H1 (cell line): ENCODE measurements at regions not wholly inside any gene's neighbourhood (a gene's known extent, or its start where the extent isn't known, plus 50 kb on each side); places are given as distances from the start of the nearest gene placed in this dataset.

Experiments used
- CTCF ChIA-PET: fragments of 300-600 bp; sonication (Branson Sonifier 250); formaldehyde crosslinking; loops from one replicate; lab custom pipeline; 2021; ENCODE audit not compliant: partially characterized antibody; lab: Charles Lee
- POLR2A ChIA-PET: fragments of 300-600 bp; sonication (Branson Sonifier 250); formaldehyde crosslinking; loops from one replicate; lab custom pipeline; 2021; ENCODE audit warnings: inconsistent platforms; ENCODE audit not compliant: partially characterized antibody; lab: Charles Lee
- DNase-seq, 2 experiments: peaks; one replicate each; pipeline versions ENCODE4 v3.0.0 to v3.0.0-alpha.2; 2010 to 2022; ENCODE audit warnings: low spot score in 2 of 2, low read depth in 1 of 2, mixed read lengths in 1 of 2
- FAIRE-seq: peaks from 2 replicates; lab custom pipeline; 2011; peaks lifted over from hg19 to GRCh38; lab: Jason Lieb, UNC
- H2AFZ ChIP-seq: 2 replicates; pipeline ENCODE4 v1.8.1; 2012; ENCODE audit warnings: low read length, inconsistent platforms
- H2AK5ac ChIP-seq: 2 replicates; pipeline ENCODE4 v1.6.1; 2013; ENCODE audit warnings: low read depth, low read length
- H2BK120ac ChIP-seq: replicated peaks from 2 replicates; pipeline ENCODE3; 2013; ENCODE audit warnings: low read depth, low read length, inconsistent platforms
- H2BK12ac ChIP-seq: 2 replicates; pipeline ENCODE4 v1.6.1; 2013; ENCODE audit warnings: low read depth, low read length
- H2BK15ac ChIP-seq: 2 replicates; pipeline ENCODE4 v1.6.1; 2013; ENCODE audit warnings: low read length
- H2BK20ac ChIP-seq: 2 replicates; pipeline ENCODE4 v1.6.1; 2013; ENCODE audit warnings: low read length
- H2BK5ac ChIP-seq: 2 replicates; pipeline ENCODE4 v1.6.1; 2013; ENCODE audit warnings: low read depth, low read length
- H3K14ac ChIP-seq: 2 replicates; pipeline ENCODE4 v1.6.1; 2013; ENCODE audit warnings: inconsistent platforms; ENCODE audit not compliant: insufficient read length
- H3K18ac ChIP-seq: 2 replicates; pipeline ENCODE4 v1.6.1; 2013; ENCODE audit warnings: low read length; ENCODE audit errors: extremely low read depth
- H3K23ac ChIP-seq: 2 replicates; pipeline ENCODE4 v1.6.1; 2013; ENCODE audit warnings: inconsistent platforms; ENCODE audit not compliant: insufficient read length
- H3K23me2 ChIP-seq: 2 replicates; pipeline ENCODE4 v1.6.1; 2013; ENCODE audit warnings: low read depth, low read length
- H3K27ac ChIP-seq: 2 replicates; pipeline ENCODE4 v1.6.1; 2011; ENCODE audit warnings: low read depth, low read length, inconsistent platforms
- H3K27me3 ChIP-seq, 4 experiments: replicated peaks in 1 of 4; 1 replicate in 1 of 4; 2 replicates in 3 of 4; pipeline versions ENCODE4 v1.6.1 to v1.8.1; 2011 to 2013; ENCODE audit warnings: low read length in 3 of 4, mild to moderate bottlenecking in 3 of 4, inconsistent platforms in 2 of 4, mixed read lengths in 2 of 4, moderate library complexity in 1 of 4; ENCODE audit not compliant: control insufficient read depth in 3 of 4, insufficient read depth in 3 of 4; ENCODE audit errors: extremely low read depth in 1 of 4
- H3K36me3 ChIP-seq, 4 experiments: 2 replicates each; pipeline versions ENCODE4 v1.6.1 to v1.8.1; 2011 to 2013; ENCODE audit warnings: mild to moderate bottlenecking in 4 of 4, low read length in 3 of 4, moderate library complexity in 2 of 4, control low read depth in 1 of 4, inconsistent platforms in 1 of 4; ENCODE audit not compliant: insufficient read depth in 4 of 4, control insufficient read depth in 2 of 4
- H3K4ac ChIP-seq: replicated peaks from 2 replicates; pipeline ENCODE3; 2013; ENCODE audit warnings: low read length, low read depth, mixed read lengths, inconsistent platforms; ENCODE audit not compliant: insufficient read length
- H3K4me1 ChIP-seq, 4 experiments: replicated peaks in 1 of 4; 1 replicate in 1 of 4; 2 replicates in 3 of 4; pipeline versions ENCODE4 v1.6.1 to v1.8.1; 2011 to 2013; ENCODE audit warnings: low read length in 3 of 4, inconsistent platforms in 2 of 4, mixed read lengths in 1 of 4; ENCODE audit not compliant: insufficient read depth in 4 of 4, control insufficient read depth in 3 of 4
- H3K4me2 ChIP-seq, 2 experiments: 2 replicates each; pipeline versions ENCODE4 v1.6.1 to v1.8.1; 2011 to 2013; ENCODE audit warnings: low read depth in 2 of 2, low read length in 2 of 2, control low read depth in 1 of 2, inconsistent platforms in 1 of 2, mild to moderate bottlenecking in 1 of 2; ENCODE audit not compliant: insufficient read depth in 1 of 2
- H3K4me3 ChIP-seq, 4 experiments: fragments of 200-600, 300-600 bp in 1 of 4; sonication (generic), shearing (Covaris generic), sonication (Bioruptor Twin) in 1 of 4; 2 replicates each; pipeline versions ENCODE4 v1.5.1 to v1.8.1; 2011 to 2016; ENCODE audit warnings: low read length in 4 of 4, low read depth in 3 of 4, control low read depth in 2 of 4, inconsistent platforms in 2 of 4, mild to moderate bottlenecking in 2 of 4, mixed read lengths in 1 of 4, moderate library complexity in 1 of 4; ENCODE audit not compliant: insufficient read depth in 2 of 4; ENCODE audit errors: extremely low read depth in 1 of 4
- H3K56ac ChIP-seq: replicated peaks from 2 replicates; pipeline ENCODE3; 2013; ENCODE audit warnings: low read depth, mild to moderate bottlenecking, mixed read lengths, low read length, inconsistent platforms; ENCODE audit not compliant: insufficient read length
- H3K79me1 ChIP-seq: 2 replicates; pipeline ENCODE4 v1.6.1; 2013; ENCODE audit warnings: low read depth, low read length, control low read depth
- H3K79me2 ChIP-seq, 2 experiments: 2 replicates each; pipeline versions ENCODE4 v1.6.1 to v1.8.1; 2012 to 2013; ENCODE audit warnings: low read length in 2 of 2, mild to moderate bottlenecking in 2 of 2, inconsistent platforms in 1 of 2; ENCODE audit not compliant: insufficient read depth in 2 of 2, control insufficient read depth in 1 of 2
- H3K9ac ChIP-seq, 4 experiments: replicated peaks in 1 of 4; 1 replicate in 1 of 4; 2 replicates in 3 of 4; pipeline versions ENCODE4 v1.6.1 to v1.8.1; 2011 to 2013; ENCODE audit warnings: low read depth in 3 of 4, low read length in 3 of 4, control low read depth in 2 of 4, mild to moderate bottlenecking in 2 of 4, moderate library complexity in 2 of 4, inconsistent platforms in 1 of 4; ENCODE audit errors: extremely low read depth in 1 of 4
- H3K9me3 ChIP-seq, 2 experiments: 2 replicates each; pipeline versions ENCODE4 v1.6.1 to v1.8.1; 2012 to 2013; ENCODE audit warnings: mild to moderate bottlenecking in 2 of 2, moderate library complexity in 2 of 2, control low read depth in 1 of 2, inconsistent platforms in 1 of 2, low read depth in 1 of 2, low read length in 1 of 2, mixed read lengths in 1 of 2; ENCODE audit not compliant: insufficient read depth in 2 of 2
- H4K20me1 ChIP-seq, 2 experiments: replicated peaks in 1 of 2; 2 replicates each; pipeline versions ENCODE3 to v1.8.1; 2011 to 2013; ENCODE audit warnings: inconsistent platforms in 2 of 2, low read length in 2 of 2, mild to moderate bottlenecking in 1 of 2; ENCODE audit not compliant: insufficient read depth in 2 of 2, control insufficient read depth in 1 of 2
- H4K5ac ChIP-seq: 2 replicates; pipeline ENCODE4 v1.6.1; 2013; ENCODE audit warnings: low read length, low read depth, mixed read lengths, inconsistent platforms; ENCODE audit not compliant: insufficient read length
- H4K8ac ChIP-seq: 2 replicates; pipeline ENCODE4 v1.8.0; 2013; ENCODE audit warnings: mild to moderate bottlenecking, moderate library complexity, low read length, inconsistent platforms; ENCODE audit not compliant: insufficient read depth; ENCODE audit errors: extremely low read depth
- H4K91ac ChIP-seq: replicated peaks from 2 replicates; pipeline ENCODE3; 2013; ENCODE audit warnings: low read length, mixed read lengths, inconsistent platforms; ENCODE audit not compliant: insufficient read length
- BCL11A ChIP-seq, 2 experiments: IDR thresholded peaks; one replicate each; pipeline ENCODE4 v1.6.1; 2011; ENCODE audit warnings: low read depth in 2 of 2, low read length in 2 of 2, mild to moderate bottlenecking in 2 of 2
- CHD1 ChIP-seq: IDR thresholded peaks from 2 replicates; pipeline ENCODE4 v1.6.1; 2012; ENCODE audit warnings: low read depth, low read length, improper control_type of control experiment
- RAD21 ChIP-seq, 2 experiments: IDR thresholded peaks in 1 of 2; conservative IDR thresholded peaks in 1 of 2; 2 replicates each; pipeline ENCODE4 v1.6.1; 2011; ENCODE audit warnings: low read depth in 2 of 2, low read length in 2 of 2, improper control_type of control experiment in 1 of 2, inconsistent platforms in 1 of 2, mild to moderate bottlenecking in 1 of 2, moderate library complexity in 1 of 2
- WGBS, 2 experiments: shearing (Covaris generic) in 1 of 2; methylation state at CpG; one replicate each; pipeline versions ENCODE4 v1.1.6 to v1.1.7; 2013 to 2015; ENCODE audit warnings: low lambda C conversion rate in 2 of 2, mixed read lengths in 2 of 2, inconsistent platforms in 1 of 2, low coverage in 1 of 2, missing lambda C conversion rate in 1 of 2; ENCODE audit not compliant: insufficient replicate concordance in 2 of 2, insufficient coverage in 1 of 2, insufficient read length in 1 of 2; ENCODE audit errors: extremely low coverage in 1 of 2, missing lambda C conversion rate in 1 of 2; 5-methylcytosine and 5-hydroxymethylcytosine counted together

GRCh38 chr9:86846656-86847055, 100.7 kb downstream of the GAS1 start:
- ChIA-PET POLR2A (no interaction called here), CTCF (interaction anchor here (0.6 kb wide), 1 partner anchor 122 kb away, joined by 3 read pairs; no protein-coding TSS in a partner anchor)
- Histone ChIP-seq H2AK5ac (no peak overlapping the region), H3K9me3 (no peaks in the 10 kb centered on the region), H3K23ac (no peak overlapping the region), H3K27me3 (no peaks in the 10 kb centered on the region; a peak in 1 of 7 replicates), H3K27ac (no peak overlapping the region), H2BK15ac (no peak overlapping the region), H3K4me1 (no peaks in the 10 kb centered on the region), H3K56ac (no peak overlapping the region), H3K18ac (no peak overlapping the region), H3K23me2 (no peaks in the 10 kb centered on the region), H4K20me1 (no peaks in the 10 kb centered on the region), H3K79me1 (no peaks in the 10 kb centered on the region), H3K4me3 (no peak overlapping the region), H3K9ac (no peak overlapping the region), H2AFZ (no peak overlapping the region), H3K4ac (no peak overlapping the region), H4K5ac (no peak overlapping the region), H2BK120ac (no peak overlapping the region), H4K8ac (no peak overlapping the region), H3K14ac (no peak overlapping the region), H3K36me3 (no peaks in the 10 kb centered on the region), H3K79me2 (no peaks in the 10 kb centered on the region), H3K4me2 (no peak overlapping the region), H2BK20ac (no peak overlapping the region), H2BK12ac (no peak overlapping the region), H4K91ac (no peak overlapping the region), H2BK5ac (no peak overlapping the region)
- FAIRE-seq: no peak
- no peak for DNase-seq
- WGBS, 2 experiments: 85% methylated on average over 5 of the region's 5 CpGs; no CpG with 5 or more reads in 1 of the 2 experiments
- TF ChIP-seq BCL11A (IDR thresholded peaks at IDR 0.05; ENCODE audit: low read depth in 2 of 2, low read length in 2 of 2) (no peak), CHD1 (no peak), RAD21 (IDR thresholded peaks at IDR 0.05 in 1 of 2, conservative IDR thresholded peaks at IDR 0.05 in 1 of 2; ENCODE audit: low read depth in 2 of 2, low read length in 2 of 2) (no peak)
